Keratinocyte (primary cell): ENCODE measurements at regions not wholly inside any gene's neighbourhood (a gene's known extent, or its start where the extent isn't known, plus 50 kb on each side); places are given as distances from the start of the nearest gene placed in this dataset.

Source experiments
- EZH2 ChIP-seq: IDR thresholded peaks from one replicate; pipeline ENCODE4 v1.6.1; 2012; ENCODE audit warnings: inconsistent platforms, mild to moderate bottlenecking, low read length, moderate library complexity
- TF ChIP-seq, protein P1 (sequence below), 3 experiments: IDR thresholded peaks in 1 of 3; conservative IDR thresholded peaks in 1 of 3; optimal IDR thresholded peaks in 1 of 3; 2 replicates in 2 of 3; 3 replicates in 1 of 3; pipeline versions ENCODE3 to v1.5.1; 2011; ENCODE audit warnings: low read length in 3 of 3, mild to moderate bottlenecking in 3 of 3, moderate library complexity in 2 of 3, control low read depth in 1 of 3, inconsistent platforms in 1 of 3; ENCODE audit not compliant: insufficient read depth in 2 of 3; ENCODE audit errors: extremely low read depth in 1 of 3

DNA sequence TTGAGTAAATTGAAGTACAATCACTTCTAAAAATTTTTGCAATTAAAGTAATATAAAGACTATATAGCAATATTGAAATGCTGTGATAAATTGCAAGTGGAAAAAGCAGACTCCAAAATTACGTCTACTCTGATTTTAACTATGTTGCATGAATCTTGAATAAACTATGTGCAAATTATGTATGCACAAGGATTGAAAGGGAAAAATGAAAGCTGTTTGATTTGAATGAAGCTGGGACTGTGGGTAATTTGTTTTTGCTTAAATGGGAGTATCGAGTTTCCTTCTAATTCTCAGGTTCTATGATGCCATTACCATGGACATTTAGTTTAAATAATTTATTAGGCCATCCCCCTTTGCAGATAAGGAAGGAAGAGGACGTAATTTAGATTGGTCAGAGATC lies 198.7 kb upstream of the MYLIP start:
- TF ChIP-seq, protein P1, sequence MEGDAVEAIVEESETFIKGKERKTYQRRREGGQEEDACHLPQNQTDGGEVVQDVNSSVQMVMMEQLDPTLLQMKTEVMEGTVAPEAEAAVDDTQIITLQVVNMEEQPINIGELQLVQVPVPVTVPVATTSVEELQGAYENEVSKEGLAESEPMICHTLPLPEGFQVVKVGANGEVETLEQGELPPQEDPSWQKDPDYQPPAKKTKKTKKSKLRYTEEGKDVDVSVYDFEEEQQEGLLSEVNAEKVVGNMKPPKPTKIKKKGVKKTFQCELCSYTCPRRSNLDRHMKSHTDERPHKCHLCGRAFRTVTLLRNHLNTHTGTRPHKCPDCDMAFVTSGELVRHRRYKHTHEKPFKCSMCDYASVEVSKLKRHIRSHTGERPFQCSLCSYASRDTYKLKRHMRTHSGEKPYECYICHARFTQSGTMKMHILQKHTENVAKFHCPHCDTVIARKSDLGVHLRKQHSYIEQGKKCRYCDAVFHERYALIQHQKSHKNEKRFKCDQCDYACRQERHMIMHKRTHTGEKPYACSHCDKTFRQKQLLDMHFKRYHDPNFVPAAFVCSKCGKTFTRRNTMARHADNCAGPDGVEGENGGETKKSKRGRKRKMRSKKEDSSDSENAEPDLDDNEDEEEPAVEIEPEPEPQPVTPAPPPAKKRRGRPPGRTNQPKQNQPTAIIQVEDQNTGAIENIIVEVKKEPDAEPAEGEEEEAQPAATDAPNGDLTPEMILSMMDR (optimal IDR thresholded peaks at IDR 0.05 in 1 of 3, IDR thresholded peaks at IDR 0.05 in 1 of 3, conservative IDR thresholded peaks at IDR 0.05 in 1 of 3; ENCODE audit: extremely low read depth in 1 of 3, insufficient read depth in 2 of 3, low read length in 3 of 3), result no peak
- TF ChIP-seq EZH2, result no peak
